GM21367 (cell line): ENCODE measurements at regions not wholly inside any gene's neighbourhood (a gene's known extent, or its start where the extent isn't known, plus 50 kb on each side); places are given as distances from the start of the nearest gene placed in this dataset.

Source experiments
- ATAC-seq: cut with Tn5 transposase; IDR thresholded peaks from one replicate; pipeline ENCODE4 v1.9.1; 2021; ENCODE audit not compliant: unreplicated experiment

- no peak for ATAC-seq
These were observed 62.0 kb downstream of the SUCNR1 start for GRCh38 chr3:151935446-151935845.

DNA sequence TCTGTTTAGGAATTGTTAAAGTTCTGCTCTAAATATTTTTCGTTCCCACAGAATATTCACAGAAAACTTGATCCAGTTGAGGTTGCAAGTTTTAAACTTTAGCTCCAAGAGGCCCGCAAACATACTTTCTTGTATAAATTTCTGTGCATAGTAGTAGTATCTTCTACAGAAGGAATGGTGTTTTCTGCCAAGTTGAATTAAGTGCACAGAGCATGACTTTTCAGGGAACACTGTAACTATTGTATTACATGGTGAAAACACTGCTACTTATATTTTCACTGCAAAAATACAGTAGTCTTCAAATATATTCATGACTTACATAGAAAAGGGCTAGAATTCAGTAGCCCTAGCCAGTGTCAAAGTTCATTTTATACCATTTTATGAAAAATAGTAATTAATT, 67.0 kb downstream of the SUCNR1 start:
- no peak for ATAC-seq

GRCh38 chr3:151943539-151943938, 70.1 kb downstream of the SUCNR1 start:
- no peak for ATAC-seq

DNA sequence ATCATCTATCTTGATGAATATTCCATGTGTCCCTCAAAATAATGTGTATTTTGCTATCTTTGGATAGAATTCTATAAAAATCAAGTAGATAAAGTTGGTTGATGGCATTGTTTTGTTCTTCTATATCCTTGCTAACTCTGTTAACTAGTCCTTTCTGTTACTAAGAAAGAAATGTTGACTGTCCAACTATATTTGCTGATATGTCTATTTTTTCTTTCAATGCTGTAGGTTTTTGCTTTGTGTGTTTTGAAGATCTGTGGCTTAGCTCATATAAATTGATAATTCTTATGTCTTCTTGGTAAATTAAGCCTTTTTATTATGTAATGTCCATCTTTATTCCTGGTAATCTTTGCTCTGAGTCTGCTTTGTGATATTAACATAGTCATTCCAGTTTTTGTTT, 70.9 kb downstream of the SUCNR1 start:
- ATAC-seq, result no peak

- no peak for ATAC-seq
These were observed 73.2 kb downstream of the SUCNR1 start for GRCh38 chr3:151946606-151947005.

GRCh38 chr3:151949706-151950105, 76.3 kb downstream of the SUCNR1 start:
- no peak for ATAC-seq

- ATAC-seq, result no peak
These were observed 81.9 kb downstream of the SUCNR1 start for GRCh38 chr3:151955356-151955755.

DNA sequence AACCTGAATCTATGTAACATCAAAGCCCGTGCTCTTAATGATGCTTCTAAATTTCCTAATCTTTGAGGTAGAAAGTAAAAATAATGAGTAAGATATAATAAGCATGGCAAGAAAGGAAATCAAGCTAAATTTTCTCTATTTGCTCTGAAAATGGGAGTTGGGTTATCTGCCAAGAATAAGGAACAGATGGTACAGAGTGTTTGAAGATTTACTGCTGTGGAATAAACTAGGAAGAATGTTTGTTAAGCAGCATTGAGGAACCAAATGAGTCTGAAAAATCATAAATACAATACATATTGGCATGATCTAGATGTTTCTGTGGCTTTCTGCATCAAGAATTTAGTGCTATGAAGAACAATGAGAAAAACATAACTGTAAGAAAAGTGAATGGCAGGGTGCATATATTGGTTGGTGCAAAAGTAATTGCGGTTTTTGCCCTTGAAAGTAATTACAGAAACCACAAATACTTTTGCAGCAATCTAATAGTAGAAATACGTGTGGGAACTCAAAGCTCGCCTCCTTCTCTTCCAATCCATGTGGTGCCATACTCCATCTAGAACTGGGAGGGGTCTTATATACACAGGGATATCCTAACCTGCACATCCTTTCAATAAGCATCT, 87.6 kb downstream of the SUCNR1 start:
- ATAC-seq, result no peak

DNA sequence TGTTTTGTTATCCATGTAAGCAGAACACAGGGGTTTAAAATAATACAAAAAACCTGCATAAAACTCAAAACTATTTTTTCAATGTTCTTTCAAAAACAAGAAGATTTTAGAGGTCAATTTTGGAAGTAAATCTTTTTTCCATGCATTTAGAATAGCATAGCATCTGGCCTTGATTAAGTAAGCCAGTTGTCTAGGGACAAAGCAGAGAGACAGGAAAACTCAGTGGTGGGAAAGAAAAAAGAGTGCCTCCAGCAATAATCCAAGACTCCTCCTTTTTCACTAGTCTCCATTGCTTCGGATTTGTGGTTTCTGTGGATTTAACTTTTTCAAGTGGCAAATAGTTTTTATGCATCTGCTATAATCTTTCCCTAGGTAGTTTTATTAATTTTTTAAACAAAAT, 88.9 kb downstream of the SUCNR1 start:
- ATAC-seq, result no peak

DNA sequence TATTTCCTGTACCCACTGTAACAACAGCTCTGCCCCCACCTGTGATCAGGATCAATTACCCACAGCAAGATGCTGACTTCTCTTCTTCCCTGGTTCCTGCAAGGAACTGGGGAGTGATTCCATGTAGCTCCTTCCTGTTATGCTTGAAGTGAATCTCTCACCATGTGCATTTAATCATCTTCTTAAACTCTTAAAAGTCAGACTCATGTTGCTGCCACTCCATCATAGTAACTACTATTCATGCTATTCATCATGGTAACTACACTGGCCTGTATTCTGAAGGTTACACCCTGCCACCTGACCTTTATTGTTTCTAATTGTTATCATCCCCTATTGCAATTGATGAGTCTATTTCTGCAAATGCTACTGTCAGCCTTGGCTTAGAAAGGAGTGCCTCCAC, 89.5 kb downstream of the SUCNR1 start:
- ATAC-seq, result no peak

DNA sequence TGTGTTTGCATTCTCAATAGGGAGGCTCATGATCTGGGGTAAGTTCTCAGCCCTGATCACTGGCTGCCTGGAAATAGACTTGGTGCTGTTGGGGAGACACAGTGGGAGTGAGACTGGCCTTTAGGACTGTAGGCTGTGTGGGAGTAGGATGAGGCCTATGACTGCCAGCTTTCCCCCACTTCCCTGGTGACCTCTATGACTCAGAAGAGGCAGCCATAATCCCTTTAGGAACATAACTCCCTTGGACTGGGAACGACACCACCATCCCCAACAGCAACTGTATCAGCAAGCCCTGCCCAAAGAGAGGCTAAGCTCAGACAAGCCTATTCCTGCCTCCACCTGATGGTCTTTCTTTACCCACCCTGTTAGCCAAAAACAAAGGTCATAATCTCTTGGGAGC, 91.3 kb downstream of the SUCNR1 start:
- ATAC-seq, result no peak

GRCh38 chr3:151969026-151969642, 95.7 kb downstream of the SUCNR1 start:
- ATAC-seq, result no peak

DNA sequence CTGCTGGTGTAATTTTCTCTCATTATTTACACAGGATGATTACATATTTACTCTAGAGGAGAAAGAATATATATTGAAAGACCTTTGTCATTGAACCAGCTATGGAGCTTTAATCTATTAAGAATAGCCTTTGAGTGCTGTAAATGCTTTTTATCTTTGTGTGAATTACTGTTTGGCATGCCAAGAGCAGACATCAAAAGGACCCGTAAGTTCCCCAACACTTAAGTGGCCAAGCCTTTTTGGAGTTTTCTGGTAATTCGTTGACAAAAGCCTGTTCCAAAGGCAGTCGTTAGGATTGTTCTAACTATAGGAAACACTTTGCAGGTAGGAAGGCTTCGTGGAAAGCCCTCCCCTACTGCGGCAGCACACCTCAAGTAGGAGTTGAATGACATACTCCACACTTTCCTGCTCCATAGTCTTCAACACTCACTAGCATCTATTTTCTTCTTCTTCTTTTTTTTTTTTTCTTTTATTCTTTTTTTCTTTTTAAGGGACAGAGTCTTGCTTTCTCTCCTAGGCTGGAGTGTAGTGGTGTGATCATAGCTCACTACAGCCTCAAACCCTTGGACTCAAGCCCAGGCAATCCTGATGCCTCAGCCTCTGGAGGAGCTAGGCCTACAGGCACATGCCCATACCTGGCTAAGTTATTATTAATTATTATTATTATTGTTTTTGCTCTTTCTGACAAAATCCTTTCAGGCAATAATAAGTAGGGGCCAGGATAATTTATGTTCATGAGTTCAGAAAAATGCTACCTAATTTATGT, 98.6 kb downstream of the SUCNR1 start:
- ATAC-seq, result no peak

DNA sequence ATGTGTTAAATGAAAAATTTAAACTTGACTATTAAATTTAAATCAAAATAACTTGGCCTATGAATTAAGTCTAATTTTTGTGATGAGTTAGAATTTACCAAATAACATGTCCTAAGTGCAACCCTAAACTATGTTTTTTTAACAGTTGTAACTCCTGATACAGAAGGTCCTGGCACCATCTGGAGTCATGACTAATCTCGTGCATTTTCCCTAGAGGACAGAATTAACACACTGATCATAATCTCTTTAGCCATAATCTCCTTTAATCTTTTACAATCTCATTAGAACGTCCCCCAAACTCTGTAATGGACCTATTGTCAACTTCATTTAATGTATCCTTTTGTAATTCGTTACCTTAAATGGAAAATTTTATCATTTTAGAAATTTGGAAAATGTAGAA, 100.6 kb downstream of the SUCNR1 start:
- no peak for ATAC-seq

DNA sequence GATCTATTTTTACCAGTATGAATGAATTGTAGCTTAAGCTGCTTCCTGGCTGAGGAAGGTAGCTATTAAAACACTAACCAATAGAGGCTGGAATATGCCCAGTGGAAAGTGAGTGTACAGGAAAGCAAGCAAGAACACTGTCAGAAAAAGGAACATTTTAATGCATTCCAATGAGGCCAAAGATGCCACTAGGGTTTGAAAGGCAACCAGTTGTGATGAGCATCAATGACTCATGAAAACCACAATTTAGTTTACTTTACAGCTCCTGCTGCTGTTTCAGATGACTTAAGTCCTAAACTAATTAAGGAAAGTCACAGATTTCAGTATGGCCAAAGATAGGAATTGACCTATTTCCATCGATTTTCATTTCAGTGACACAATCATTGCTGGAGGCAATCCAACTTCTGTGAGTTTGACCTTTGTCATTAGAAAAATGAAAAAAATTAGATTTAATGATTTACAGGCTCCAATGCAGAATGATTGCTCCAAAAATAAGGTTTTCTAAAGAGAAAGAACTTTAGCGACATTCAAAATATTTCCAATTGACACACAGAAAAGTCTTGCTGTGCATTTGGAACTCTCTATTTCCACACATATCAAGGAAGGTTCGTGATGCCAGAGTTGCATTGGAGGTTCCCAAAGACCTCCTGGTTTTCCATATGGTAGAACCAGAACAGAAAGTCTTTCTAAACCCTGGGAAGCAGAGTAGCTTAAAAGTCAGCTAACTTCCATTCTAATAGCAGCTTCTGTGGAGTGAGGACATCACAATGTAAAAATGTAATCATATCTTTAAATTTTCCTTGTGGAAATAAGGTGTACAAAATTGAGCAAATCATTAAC, 103.0 kb downstream of the SUCNR1 start:
- ATAC-seq, result no peak

GRCh38 chr3:151979906-151980305, 106.5 kb downstream of the SUCNR1 start:
- no peak for ATAC-seq

- no peak for ATAC-seq
These were observed 110.1 kb downstream of the SUCNR1 start for GRCh38 chr3:151983538-151983937.

DNA sequence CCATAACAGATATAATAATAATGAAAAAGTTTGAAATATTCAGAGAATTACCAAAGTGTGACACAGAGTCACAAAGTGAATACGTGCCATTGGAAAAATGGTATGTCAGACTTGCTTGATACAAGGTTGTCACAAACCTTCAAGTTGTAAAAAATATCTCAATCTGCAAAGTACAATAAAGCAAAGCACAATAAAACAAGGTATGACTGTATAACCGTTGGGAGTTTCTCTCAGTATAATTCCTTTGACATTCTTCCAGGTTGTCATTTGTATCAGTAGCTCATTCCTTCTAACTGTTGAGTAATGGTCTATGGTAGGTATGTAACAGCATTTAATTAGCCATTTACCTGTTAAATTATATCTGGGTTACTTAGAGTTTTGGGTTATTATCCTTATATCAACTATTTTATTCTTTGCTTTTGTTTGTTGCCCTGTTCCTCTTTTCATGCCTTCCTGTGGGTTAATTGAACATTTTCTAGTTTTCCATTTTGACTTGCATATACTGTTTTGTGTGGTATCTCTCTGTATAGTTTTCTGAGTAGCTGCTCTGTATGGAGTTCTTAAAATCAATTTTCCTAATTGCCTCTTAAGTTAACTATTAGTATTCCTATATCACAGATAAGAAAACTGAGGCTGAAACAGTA, 112.5 kb downstream of the SUCNR1 start:
- no peak for ATAC-seq

DNA sequence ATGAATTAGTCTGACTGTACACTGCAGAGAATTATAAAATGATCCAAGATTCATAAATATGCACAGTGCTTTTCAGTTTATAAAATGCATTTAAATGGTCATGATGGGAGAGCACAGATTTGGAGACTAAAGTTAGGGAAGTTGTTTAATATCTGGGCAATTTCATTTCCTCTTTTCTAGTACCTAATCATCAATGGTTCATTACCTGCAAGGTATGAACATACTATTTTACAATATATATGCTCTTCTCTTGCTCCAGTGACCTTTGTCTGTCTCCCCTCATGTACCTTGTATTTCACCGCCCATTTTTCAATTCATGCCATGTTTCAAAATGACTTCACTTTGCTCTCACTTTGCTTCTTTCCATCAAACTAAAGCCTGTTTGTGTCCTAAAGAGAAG, 114.5 kb downstream of the SUCNR1 start:
- no peak for ATAC-seq

GRCh38 chr3:151989621-151990020, 116.2 kb downstream of the SUCNR1 start:
- no peak for ATAC-seq
